HG03175 (cell line): ENCODE measurements at regions not wholly inside any gene's neighbourhood (a gene's known extent, or its start where the extent isn't known, plus 50 kb on each side); places are given as distances from the start of the nearest gene placed in this dataset.

Source experiments
- ATAC-seq: cut with Tn5 transposase; IDR thresholded peaks from one replicate; pipeline ENCODE4 v1.9.1; 2021; ENCODE audit warnings: mild to moderate bottlenecking, moderate library complexity; ENCODE audit not compliant: unreplicated experiment

GRCh38 chr12:65651060-65651459 is 173.2 kb upstream of the HMGA2 start:
- ATAC-seq: no peak

- ATAC-seq: no peak
Observed at GRCh38 chr12:65653321-65653720, 171.0 kb upstream of the HMGA2 start.

- no peak for ATAC-seq
Observed at GRCh38 chr12:65653946-65654629, 170.2 kb upstream of the HMGA2 start.

GRCh38 chr12:65655074-65655493 is 169.2 kb upstream of the HMGA2 start:
- ATAC-seq: no peak

- ATAC-seq: no peak
Observed at GRCh38 chr12:65656156-65656882, 168.0 kb upstream of the HMGA2 start.

GRCh38 chr12:65656891-65657351 is 167.4 kb upstream of the HMGA2 start:
- no peak for ATAC-seq

- no peak for ATAC-seq
Observed at GRCh38 chr12:65657635-65658034, 166.6 kb upstream of the HMGA2 start.

- no peak for ATAC-seq
Observed at GRCh38 chr12:65658360-65658759, 165.9 kb upstream of the HMGA2 start.

GRCh38 chr12:65659681-65660080 is 164.6 kb upstream of the HMGA2 start:
- no peak for ATAC-seq

GRCh38 chr12:65660096-65660495 is 164.2 kb upstream of the HMGA2 start:
- no peak for ATAC-seq

- ATAC-seq: no peak
Observed at GRCh38 chr12:65660836-65661235, 163.4 kb upstream of the HMGA2 start.

GRCh38 chr12:65662590-65662989 is 161.7 kb upstream of the HMGA2 start:
- ATAC-seq: no peak

GRCh38 chr12:65663097-65663496 is 161.2 kb upstream of the HMGA2 start:
- no peak for ATAC-seq

- ATAC-seq: no peak
Observed at GRCh38 chr12:65663648-65664047, 160.6 kb upstream of the HMGA2 start.

- ATAC-seq: no peak
Observed at GRCh38 chr12:65664715-65665250, 159.5 kb upstream of the HMGA2 start.

GRCh38 chr12:65665817-65666216 is 158.5 kb upstream of the HMGA2 start:
- no peak for ATAC-seq

GRCh38 chr12:65666876-65667275 is 157.4 kb upstream of the HMGA2 start:
- ATAC-seq: no peak

- no peak for ATAC-seq
Observed at GRCh38 chr12:65667932-65668331, 156.4 kb upstream of the HMGA2 start.

GRCh38 chr12:65668981-65669695 is 155.1 kb upstream of the HMGA2 start:
- no peak for ATAC-seq

- no peak for ATAC-seq
Observed at GRCh38 chr12:65670775-65671174, 153.5 kb upstream of the HMGA2 start.

- ATAC-seq: no peak
Observed at GRCh38 chr12:65672441-65672840, 151.8 kb upstream of the HMGA2 start.
